Ascending aorta (tissue), 2 donors: ENCODE measurements at regions not wholly inside any gene's neighbourhood (a gene's known extent, or its start where the extent isn't known, plus 50 kb on each side); places are given as distances from the start of the nearest gene placed in this dataset.

Experiments used
- DNase-seq, 2 donors: peaks; one replicate each; pipeline ENCODE4 v3.0.0-alpha.2; 2019; ENCODE audit warnings: low spot score in 2 of 2
- H3K27ac ChIP-seq, 2 donors: fragments of 200-600 bp; sonication (generic); one replicate each; pipeline ENCODE4 v1.5.1; 2016 to 2017; ENCODE audit warnings: mild to moderate bottlenecking in 1 of 2
- H3K27me3 ChIP-seq: fragments of 200-600 bp; sonication (generic); one replicate; pipeline ENCODE4 v1.5.1; 2017
- H3K36me3 ChIP-seq, 2 donors: fragments of 200-600 bp; sonication (generic); one replicate each; pipeline ENCODE4 v1.5.1; 2016
- H3K4me1 ChIP-seq, 2 donors: fragments of 200-600 bp; sonication (generic); one replicate each; pipeline ENCODE4 v1.5.1; 2016 to 2017; ENCODE audit warnings: mild to moderate bottlenecking in 1 of 2
- H3K4me3 ChIP-seq, 2 donors: fragments of 200-600 bp; sonication (generic); one replicate each; pipeline ENCODE4 v1.5.1; 2016 to 2017; ENCODE audit warnings: mild to moderate bottlenecking in 1 of 2
- H3K9me3 ChIP-seq, 2 donors: fragments of 200-600 bp; sonication (generic); one replicate each; pipeline ENCODE4 v1.5.1; 2016
- CTCF ChIP-seq, 3 experiments: fragments of 200-600 bp in 2 of 3; fragments of 450-650 bp in 1 of 3; sonication (generic) in 2 of 3; IDR thresholded peaks; one replicate each; pipeline ENCODE4 v1.5.1; 2016 to 2019; ENCODE audit warnings: antibody characterized with exemption in 3 of 3, mild to moderate bottlenecking in 1 of 3, moderate library complexity in 1 of 3
- intact Hi-C: fragments of 100-400 bp; cut with DNase I; formaldehyde crosslinking; loops from one replicate; pipeline ENCODE4 v1.15.1; 2023

DNA sequence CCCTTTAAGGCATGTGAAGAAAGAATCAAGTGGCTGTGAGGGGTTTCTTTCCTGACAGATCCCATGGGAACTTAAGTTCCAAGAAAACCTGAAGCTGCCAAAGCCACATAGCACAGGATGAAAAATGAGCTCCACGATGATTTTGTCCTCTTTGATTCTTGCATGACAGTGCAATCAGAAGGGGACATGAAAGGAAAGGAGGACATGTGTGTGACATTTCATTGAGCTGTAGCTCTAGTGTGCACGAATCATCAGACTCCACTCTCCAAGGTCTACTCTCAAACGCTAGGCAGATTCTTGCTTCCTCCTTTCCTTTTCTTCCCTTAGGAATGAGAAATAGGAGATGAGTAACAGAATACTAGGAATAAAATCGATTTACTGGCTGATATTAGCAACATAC, 142.0 kb downstream of the ZNF608 start:
- no peak overlapping the region for H3K27ac ChIP-seq
- no peak overlapping the region for H3K4me3 ChIP-seq
- no peak for DNase-seq
- peaks cover 0 to 18% of the 10 kb centered on the region in 2 donors for H3K4me1 ChIP-seq
- H3K27me3 ChIP-seq: no peaks in the 10 kb centered on the region
- no peaks in the 10 kb centered on the region for H3K9me3 ChIP-seq
- no peaks in the 10 kb centered on the region for H3K36me3 ChIP-seq
- TF ChIP-seq CTCF (IDR thresholded peaks at IDR 0.05): no peak
- intact Hi-C loops: no loop called here

GRCh38 chr5:124602925-124603650, 143.4 kb downstream of the ZNF608 start:
- no peak overlapping the region for H3K27ac ChIP-seq
- H3K36me3 ChIP-seq: no peaks in the 10 kb centered on the region
- TF ChIP-seq CTCF (IDR thresholded peaks at IDR 0.05): no peak
- H3K4me1 ChIP-seq: peaks cover 0 to 22% of the 10 kb centered on the region in 2 donors
- intact Hi-C loops: no loop called here
- H3K4me3 ChIP-seq: no peak overlapping the region
- no peak for DNase-seq
- no peaks in the 10 kb centered on the region for H3K27me3 ChIP-seq
- no peaks in the 10 kb centered on the region for H3K9me3 ChIP-seq

DNA sequence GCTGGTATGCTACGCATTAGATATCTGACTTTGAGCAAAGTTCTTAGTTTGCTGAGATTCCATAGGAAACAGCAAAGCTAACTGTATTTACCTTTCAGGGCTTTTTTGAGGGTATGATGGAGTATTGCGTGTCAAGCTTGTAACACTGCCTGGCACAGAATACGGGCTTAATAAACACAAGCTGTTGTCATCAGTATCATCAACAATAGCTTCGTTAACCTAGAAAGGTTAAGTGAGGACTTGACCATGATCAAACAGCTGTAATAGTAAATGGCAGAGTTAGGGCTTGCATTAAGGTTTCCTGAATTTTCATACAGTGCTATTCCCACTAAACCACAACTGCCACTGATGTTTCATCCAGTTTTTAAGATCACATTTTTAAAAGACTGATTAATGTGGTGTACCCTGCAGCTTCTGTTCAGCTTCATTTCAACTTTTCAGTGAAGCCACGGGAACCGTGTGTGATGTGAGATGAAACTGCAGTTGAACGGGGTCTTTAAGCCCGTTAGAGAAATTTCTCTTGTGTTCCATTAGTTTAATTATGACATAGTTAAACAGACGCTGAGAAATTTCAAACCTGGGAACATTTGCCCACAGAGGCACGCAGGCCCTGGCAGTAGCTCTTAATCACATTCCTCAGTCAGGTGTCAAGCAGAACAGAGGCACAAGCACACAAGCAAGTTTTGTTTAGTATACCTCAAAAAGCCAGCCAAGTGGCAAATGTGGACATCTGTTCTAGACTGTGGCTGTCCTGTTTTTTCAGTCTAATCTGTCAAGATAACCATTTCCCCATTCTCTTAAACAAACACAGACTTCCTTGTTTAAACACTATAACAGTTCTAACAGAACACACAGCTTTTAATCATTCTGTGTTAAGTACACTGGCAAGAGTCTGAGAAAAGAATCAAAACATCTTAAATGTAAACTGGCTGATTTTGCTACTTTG, 147.1 kb downstream of the ZNF608 start:
- no peak overlapping the region for H3K4me3 ChIP-seq
- TF ChIP-seq CTCF (IDR thresholded peaks at IDR 0.05): no peak
- no peaks in the 10 kb centered on the region for H3K36me3 ChIP-seq
- H3K27me3 ChIP-seq: no peaks in the 10 kb centered on the region
- intact Hi-C loops: no loop called here
- peak overlapping the region; percentile 34 to 50 for H3K27ac ChIP-seq
- no peaks in the 10 kb centered on the region for H3K9me3 ChIP-seq
- DNase-seq: no peak
- H3K4me1 ChIP-seq: peaks cover 0 to 7% of the 10 kb centered on the region in 2 donors

- no peak for DNase-seq
- intact Hi-C loops: no loop called here
- Histone ChIP-seq H3K27ac (no peak overlapping the region), H3K4me3 (no peak overlapping the region), H3K9me3 (no peaks in the 10 kb centered on the region), H3K36me3 (no peaks in the 10 kb centered on the region), H3K4me1 (peaks cover 0 to 6% of the 10 kb centered on the region in 2 donors), H3K27me3 (no peaks in the 10 kb centered on the region)
- no peak for TF ChIP-seq CTCF (IDR thresholded peaks at IDR 0.05)
These were observed 149.6 kb downstream of the ZNF608 start for GRCh38 chr5:124596595-124597421.

DNA sequence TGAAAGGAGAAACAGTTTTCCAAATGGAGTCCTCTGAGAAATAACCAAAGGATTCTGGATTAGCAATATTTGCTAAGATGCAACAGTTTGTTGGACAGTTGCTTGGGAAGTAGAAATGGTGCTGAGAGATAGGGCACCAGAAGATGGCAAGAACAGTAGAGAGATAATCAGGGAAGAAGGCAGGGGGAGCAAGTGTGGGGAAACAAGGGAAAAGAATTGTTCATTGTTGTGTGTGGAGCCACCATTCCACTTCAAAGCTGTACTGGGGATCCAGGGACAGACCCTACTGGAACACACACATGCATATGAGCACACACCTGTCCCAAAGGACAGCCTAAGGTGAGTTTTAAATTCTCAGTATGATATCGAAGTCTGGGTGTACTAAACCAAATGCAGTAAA, 152.5 kb downstream of the ZNF608 start:
- H3K4me1 ChIP-seq: no peaks in the 10 kb centered on the region
- no peak for TF ChIP-seq CTCF (IDR thresholded peaks at IDR 0.05)
- H3K27me3 ChIP-seq: no peaks in the 10 kb centered on the region
- no peak overlapping the region for H3K4me3 ChIP-seq
- intact Hi-C loops: no loop called here
- DNase-seq: no peak
- no peak overlapping the region for H3K27ac ChIP-seq
- no peaks in the 10 kb centered on the region for H3K36me3 ChIP-seq
- H3K9me3 ChIP-seq: no peaks in the 10 kb centered on the region
